ENCODE measurements at regions not wholly inside any gene's neighbourhood (a gene's known extent, or its start where the extent isn't known, plus 50 kb on each side); places are given as distances from the start of the nearest gene placed in this dataset.
"Not testable (repeated sequence)": the region's sequence is repeated elsewhere in the genome, so short reads cannot be mapped to it uniquely, and the experiment has no call there.

DNA sequence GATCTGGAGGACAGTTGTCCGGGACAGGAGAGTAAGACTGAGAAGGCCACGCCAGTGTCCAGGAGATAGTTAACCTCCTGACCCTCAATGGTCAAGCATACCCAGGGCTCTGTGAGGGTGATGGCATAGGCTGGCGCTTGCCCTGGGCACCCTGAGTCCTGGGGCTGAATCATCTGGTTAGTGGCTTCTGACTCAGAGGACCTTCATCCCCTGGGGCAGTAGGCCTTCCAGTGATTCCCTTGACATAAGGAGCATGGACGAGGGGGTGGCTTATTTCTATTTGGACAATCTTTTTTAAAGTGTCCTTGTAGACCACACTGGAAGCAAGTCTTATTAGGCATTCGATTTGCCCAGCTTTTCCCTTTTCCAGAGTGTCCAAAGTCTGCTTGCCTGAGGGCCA is 108.4 kb upstream of the SHISA3 start:
- not testable (repeated sequence) for DNase-seq

DNA sequence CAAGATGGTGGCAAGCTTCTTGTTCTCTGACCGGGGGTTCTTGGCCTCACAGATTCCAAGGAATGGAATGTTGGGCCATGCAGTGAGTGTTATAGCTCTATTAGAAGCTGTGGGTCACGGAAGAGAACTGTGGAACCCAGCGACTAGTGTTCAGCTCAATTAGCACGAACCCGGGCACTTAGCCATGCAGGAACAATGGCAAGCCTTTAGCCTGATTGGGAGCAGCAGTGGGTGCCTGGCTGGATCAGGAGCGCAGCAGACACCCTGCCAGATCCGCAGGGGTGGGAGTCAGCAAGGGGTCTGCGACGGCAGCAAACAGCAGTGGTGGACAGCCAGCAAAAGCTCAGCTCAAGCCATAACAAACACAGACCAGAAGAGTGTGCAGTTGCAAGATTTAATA is 105.1 kb upstream of the SHISA3 start:
- DNase-seq: not testable (repeated sequence)

GRCh38 chr4:42293967-42294813 is 103.1 kb upstream of the SHISA3 start:
- DNase-seq: no peak

DNA sequence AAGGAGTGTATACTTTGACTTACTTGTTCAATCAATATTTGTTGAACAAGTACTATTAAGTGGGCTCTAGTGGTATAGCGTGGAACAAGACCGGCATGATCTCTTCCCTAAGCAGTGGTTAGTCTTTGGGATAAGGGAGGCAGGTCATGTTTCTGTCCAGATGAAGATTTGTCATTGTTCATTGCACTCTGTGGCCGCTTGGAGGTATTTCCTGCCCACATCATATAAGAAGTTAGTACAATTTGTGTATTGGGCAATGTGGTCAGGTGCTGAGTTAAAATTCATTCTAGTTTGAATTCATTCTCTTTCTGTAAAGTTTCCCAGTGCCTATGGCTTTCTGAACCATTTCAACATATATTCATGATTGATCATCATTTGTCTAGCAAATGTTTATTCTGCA is 101.1 kb upstream of the SHISA3 start:
- no peak for DNase-seq

DNA sequence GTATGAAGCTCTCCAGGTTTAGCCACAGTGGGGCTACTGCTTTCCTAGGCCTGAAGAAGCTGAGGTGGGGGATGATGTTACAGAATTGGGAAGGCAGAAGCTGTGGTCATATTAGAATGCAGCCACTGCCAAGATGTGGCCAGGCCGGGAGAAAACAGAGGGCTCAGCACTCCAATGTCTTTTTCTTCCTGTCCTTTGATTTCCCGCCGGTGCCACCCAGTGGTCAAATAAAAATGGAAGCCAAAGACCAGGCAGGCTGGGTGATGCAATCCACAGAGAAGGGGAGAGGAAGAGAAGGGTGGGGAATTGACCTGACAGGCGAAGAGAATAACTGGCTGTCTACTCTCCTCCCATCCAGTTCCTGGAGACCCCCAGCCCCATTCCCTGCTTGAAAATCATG is 94.9 kb upstream of the SHISA3 start:
- DNase-seq: no peak

GRCh38 chr4:42306221-42307109 is 90.8 kb upstream of the SHISA3 start:
- no peak for DNase-seq

GRCh38 chr4:42308247-42308646 is 89.0 kb upstream of the SHISA3 start:
- no peak for DNase-seq

- no peak for DNase-seq
Measured at GRCh38 chr4:42309361-42310260, 87.7 kb upstream of the SHISA3 start.

DNA sequence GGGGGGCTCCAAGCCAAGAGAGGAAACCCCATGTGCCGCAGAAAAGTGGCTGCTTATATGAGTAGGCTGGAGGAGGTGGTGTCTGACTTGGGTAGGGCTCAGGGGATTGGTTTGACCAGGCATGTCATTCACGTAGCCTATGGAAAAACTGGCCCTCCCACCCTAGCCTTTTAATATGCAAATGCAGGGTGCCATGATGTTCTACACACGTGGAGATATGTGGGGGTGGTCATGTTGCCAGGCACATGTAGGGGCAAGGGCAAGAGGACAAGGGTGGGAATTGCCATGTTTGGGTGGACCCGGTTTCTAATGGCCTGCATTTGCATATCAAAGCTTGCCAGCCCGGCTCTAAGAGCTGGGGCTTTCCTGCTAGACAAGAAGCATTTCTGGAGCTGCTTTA is 86.9 kb upstream of the SHISA3 start:
- no peak for DNase-seq

DNA sequence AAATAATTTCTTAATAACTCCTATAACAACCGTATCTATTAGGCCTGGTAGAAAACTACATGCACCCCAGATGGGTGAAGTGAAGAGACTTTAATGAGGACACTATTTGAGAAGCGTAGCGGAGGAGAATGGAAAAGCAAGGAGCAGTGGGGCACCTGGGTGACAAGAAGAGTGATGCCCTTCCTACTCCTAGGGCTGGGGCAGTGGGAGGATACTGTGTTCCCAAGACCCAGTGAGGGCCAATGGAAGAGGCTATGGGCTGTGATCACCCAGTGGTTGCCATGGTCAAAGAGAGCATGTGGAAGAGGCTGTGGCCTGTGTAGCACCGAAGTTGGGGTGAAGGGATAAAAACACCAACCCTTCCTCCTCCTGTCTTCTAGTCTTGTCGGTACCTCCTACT is 86.5 kb upstream of the SHISA3 start:
- DNase-seq: no peak

DNA sequence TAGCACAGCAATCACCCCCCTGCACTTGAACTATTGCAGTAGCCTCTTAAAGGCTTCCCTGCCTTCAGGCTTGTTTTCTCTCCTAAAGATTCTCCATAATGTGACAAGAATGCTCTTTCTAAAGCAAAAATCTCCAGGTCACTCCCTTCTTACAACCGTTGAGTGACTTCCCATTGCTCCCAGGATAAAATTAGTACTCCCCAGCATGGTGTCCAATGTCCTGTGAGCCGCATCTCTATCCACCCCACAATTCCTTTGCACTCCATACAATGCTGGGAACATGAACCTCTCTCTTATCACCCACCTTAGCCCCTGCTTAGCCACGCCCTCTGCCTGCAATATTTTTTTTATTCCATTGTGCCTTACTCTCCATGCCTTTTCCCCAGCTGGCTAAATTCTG is 85.7 kb upstream of the SHISA3 start:
- DNase-seq: no peak

DNA sequence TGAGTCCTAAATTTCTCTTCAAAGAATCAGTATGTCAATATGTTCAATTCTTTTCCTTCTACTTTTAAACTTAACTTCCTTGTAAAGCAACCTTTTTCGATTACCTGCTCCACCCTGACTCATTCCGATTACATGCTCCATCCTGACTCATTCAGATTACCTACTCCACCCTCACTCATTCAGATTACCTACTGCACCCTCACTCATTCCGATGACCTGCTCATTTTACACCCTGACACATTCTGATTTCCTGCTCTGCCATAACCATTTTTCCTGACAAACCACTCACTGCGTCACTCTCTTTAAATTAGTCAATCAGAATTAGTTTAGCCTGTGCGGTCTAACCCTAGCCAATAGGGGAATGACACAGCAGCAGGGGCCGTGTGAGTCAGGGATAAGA is 83.9 kb upstream of the SHISA3 start:
- DNase-seq: not testable (repeated sequence)

DNA sequence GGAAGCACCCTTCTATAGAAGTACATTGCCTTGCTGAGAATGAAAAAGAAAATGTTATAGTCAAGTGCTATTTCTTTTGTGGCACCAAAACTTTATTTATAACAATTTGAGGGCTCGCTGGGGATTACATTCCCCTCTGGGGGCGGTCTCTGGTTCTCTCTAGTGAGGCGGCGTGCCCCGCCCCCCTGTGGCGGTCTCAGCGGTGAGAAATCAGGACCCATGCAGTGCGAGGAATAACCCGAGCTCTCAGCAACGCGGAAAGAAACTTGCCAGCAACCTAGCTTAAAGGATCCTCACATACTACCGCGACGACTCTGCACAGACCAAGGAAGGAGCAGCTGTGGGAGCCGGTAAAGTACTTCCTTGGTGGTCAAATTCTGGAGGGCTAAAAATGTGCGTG is 83.4 kb upstream of the SHISA3 start:
- no peak for DNase-seq

DNA sequence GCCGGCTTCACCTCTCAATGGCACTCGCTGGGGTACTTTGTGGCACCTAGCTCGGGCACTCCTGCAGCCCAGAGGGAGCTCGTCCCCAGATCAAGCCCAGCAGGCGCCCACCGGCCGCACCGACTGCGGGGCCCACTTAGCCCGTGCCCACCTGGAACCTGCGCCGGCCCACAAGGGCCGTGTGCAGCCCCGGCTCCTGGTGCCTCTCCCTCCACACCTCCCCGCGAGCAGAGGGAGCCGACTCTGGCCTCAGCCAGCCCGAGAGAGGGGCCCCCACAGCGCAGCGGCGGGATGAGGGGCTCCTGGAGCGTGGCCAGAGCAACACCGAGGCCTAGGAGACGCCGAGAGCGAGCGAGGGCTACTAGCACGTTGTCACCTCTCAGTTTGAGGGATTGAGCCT is 82.1 kb upstream of the SHISA3 start:
- DNase-seq: no peak

GRCh38 chr4:42320822-42321388 is 76.4 kb upstream of the SHISA3 start:
- DNase-seq: no peak

DNA sequence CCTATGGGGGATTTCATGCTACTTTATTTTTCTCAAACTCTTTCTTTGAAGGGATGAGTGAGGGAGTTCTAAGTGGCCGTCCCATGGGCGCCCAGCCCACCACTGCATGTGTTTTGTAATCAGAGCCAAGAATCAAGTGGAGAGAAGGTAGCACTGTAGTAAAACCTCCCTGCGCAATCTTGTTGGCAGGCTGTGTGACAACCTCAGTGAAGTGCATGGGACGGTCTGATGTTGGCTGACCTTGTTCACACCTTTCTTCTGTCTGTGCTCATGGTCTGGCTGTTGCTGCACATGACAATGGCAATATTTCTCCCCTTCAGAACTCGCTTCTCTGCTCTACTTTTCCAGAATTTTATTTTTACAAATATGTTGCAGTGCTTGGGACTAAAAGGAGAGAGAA is 71.2 kb upstream of the SHISA3 start:
- DNase-seq: no peak

DNA sequence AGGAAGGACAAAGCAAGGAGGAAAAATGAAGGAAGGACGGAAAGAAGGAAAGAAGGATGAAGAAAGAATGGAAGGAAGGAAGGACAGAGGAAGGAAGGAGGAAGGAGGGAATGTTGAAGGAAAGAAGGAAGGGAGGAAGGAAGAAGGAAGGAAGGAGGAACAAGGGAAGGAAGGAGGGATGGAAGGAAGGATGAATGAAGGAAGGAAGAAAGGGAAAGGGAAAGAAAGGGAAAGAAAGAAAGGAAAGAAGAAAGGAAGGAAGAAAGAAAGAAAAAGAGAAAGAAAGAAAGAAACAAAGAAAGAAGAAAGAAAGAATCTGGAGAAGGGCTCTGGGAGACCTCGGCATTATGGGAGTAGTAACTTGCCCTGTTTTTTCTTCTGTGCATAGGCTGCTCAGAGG is 70.8 kb upstream of the SHISA3 start:
- DNase-seq: no peak

GRCh38 chr4:42327323-42327722 is 70.0 kb upstream of the SHISA3 start:
- DNase-seq: no peak

DNA sequence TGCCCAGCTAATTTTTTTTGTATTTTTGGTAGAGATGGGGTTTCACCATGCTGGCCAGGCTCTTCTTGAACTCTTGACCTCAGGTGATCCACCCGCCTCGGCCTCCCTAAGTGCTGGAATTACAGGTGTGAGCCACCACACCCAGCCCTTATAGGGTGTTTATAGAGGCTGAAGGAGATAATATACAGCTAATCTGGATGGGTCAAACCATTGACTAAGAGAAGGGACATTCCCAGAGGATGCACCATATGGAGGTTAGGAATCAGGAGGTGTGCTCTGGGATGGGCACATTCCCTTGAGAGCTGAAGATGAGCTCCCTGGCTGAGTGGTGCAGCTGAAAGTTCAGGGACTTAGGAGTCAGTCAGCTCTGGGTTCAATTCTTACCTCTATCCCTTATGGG is 68.3 kb upstream of the SHISA3 start:
- DNase-seq: no peak

DNA sequence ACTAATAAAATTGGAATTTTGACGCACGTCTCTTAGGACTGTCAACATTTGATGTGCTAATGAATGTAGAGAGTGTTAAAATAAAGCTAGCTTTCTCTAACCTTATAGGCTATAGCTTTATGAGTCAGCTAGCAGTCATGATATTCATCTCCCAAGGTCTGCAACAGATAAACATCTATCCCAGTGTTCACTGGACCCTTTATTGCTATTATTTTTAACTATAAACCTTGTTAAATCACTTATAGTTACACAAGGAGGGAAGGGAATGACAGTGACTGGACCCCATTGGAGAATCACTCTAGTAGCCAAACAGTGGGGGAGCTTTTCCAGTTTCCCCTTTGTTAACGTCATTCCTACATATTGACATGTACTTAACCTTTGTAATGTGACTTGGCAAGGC is 67.9 kb upstream of the SHISA3 start:
- DNase-seq: no peak

DNA sequence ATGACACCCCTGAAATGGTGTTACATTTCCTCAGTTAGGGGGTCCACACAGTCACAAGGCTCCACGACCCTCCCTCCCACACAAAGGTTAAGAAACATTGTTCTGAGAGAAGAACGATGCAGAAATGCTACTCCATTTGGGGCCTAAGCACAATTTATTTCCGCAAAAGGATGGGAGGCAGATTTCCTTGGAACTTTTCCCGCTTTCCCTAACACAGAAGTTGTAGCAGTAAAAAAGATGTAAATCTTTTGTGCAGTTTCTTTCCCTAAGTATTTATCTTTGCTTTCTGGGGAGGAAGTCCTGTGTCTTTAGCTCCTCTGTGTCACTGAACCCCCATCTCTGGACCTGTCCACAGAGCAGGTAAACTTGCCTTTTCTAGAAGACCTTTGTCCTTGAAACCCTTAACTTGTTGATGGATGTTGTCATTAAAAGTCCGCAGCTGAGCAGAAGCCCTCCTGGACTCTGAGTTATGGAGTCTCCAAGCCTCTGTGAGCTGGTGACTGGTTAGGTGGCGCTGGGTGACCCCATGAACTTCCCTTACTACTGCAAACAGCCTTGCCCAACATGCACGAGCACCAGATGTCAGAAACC is 67.2 kb upstream of the SHISA3 start:
- DNase-seq: no peak

DNA sequence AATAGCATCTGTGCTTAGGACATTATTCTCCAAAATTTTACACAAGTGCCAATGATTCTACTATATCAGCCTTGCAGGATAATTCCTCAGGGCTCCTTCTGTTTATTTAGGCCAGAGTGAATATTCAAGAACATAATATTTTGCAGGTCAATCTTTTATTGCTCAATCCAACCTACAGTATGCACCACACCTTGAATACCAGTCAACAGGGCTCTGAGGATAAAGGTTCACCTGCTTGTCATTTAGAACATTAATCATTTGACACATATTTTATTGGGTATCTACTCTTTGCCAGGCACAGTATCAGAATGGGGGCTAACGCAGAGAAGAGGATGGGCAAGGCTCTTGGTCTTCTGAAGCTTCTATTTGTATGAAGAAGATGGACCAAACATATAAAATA is 66.2 kb upstream of the SHISA3 start:
- no peak for DNase-seq

All from CD4-positive, alpha-beta T cell treated with Interleukin-12 subunit alpha and Interleukin-12 subunit beta, for 1 hour (primary cell).